Peyer's patch (tissue), 4 donors: ENCODE measurements at regions not wholly inside any gene's neighbourhood (a gene's known extent, or its start where the extent isn't known, plus 50 kb on each side); places are given as distances from the start of the nearest gene placed in this dataset.

Source experiments
- DNase-seq, 3 donors: peaks; one replicate each; pipeline ENCODE4 v3.0.0-alpha.2; 2017 to 2019
- H3K27ac ChIP-seq, 4 donors: fragments of 200-600 bp; sonication (generic); one replicate each; pipeline ENCODE4 v1.5.1; 2016 to 2019
- H3K27me3 ChIP-seq, 2 donors: fragments of 200-600 bp; sonication (generic); one replicate each; pipeline ENCODE4 v1.5.1; 2019
- H3K36me3 ChIP-seq, 3 donors: fragments of 200-600 bp; sonication (generic); one replicate each; pipeline ENCODE4 v1.5.1; 2016 to 2019
- H3K4me1 ChIP-seq, 4 donors: fragments of 200-600 bp; sonication (generic); one replicate each; pipeline ENCODE4 v1.5.1; 2016 to 2019
- H3K4me3 ChIP-seq, 4 donors: fragments of 200-600 bp; sonication (generic); 1 replicate in 3 of 4; 2 replicates in 1 of 4; pipeline ENCODE4 v1.5.1; 2016 to 2019; ENCODE audit warnings: mild to moderate bottlenecking in 1 of 4
- H3K9me3 ChIP-seq, 4 donors: fragments of 200-600 bp; sonication (generic); one replicate each; pipeline ENCODE4 v1.5.1; 2016 to 2019; ENCODE audit warnings: mild to moderate bottlenecking in 1 of 4
- POLR2A ChIP-seq, 2 donors: fragments of 450-650 bp; IDR thresholded peaks; one replicate each; pipeline ENCODE4 v1.5.1; 2017; ENCODE audit warnings: antibody characterized with exemption in 2 of 2, mild to moderate bottlenecking in 2 of 2, moderate library complexity in 2 of 2
- TF ChIP-seq, protein P1 (sequence below), 6 experiments: fragments of 450-650 bp in 4 of 6; fragments of 200-600 bp in 2 of 6; sonication (generic) in 1 of 6; IDR thresholded peaks; one replicate each; pipeline ENCODE4 v1.5.1; 2017 to 2019; ENCODE audit warnings: antibody characterized with exemption in 6 of 6, mild to moderate bottlenecking in 3 of 6, moderate library complexity in 1 of 6

DNA sequence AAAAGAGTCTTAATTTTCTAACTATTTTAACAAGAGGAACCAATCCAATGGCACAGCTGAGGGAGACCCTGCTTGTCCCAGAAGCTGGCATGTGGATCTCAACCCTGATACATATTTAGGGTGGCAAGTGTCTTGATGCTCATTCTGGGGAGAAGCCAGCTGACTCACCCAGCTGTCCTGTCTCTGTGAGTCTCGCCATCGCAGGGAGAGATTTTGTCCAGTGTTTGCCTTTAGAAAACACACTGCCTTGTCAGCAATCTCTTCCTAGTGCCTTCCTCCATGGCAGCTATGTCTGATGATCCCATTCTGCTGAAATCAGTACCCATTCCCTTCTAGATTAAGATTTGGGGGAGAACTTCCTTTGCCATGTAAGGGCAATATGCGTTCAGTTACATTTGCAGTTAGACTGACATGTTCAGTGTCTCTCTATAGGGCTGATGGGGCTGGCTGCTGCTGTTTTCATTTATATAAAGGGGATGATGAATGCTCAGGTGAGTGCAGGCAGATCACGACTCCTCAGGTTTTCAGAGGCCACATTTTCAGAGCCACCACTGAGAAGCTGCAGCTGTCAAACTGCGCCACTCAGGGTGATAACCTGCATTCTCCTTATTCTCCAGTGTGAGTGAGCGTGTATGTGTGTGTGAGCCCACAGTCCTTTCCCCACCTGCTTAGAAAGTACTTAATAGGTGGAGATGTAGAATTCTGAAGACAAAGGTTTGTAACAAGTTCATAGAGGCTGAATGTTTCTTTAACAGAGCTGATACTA is 217.0 kb downstream of the GAS1 start:
- Histone ChIP-seq H3K9me3 (no peaks in the 10 kb centered on the region), H3K36me3 (no peaks in the 10 kb centered on the region)
- DNase-seq: no peak

DNA sequence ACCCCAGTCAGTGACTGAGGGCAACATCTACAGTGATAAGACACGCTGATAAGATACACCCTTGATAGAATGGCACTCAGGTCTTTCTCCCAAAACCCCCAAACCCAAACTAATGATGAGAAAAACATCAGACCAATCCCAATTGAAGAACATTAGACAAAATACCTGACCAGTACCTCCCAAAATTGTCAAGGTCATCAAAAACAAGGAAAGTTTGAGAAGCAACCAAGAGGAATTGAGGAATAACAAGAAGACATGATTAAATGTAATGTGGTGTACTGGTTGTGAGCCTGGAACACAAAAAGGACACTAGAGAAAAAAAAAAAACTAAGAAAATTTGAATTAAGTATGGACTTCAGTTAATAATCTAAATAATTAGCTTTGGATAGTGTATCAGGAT is 222.8 kb downstream of the GAS1 start:
- no peak overlapping the region for H3K4me3 ChIP-seq
- DNase-seq: no peak
- no peaks in the 10 kb centered on the region for H3K9me3 ChIP-seq
- H3K27me3 ChIP-seq: no peaks in the 10 kb centered on the region
- no peaks in the 10 kb centered on the region for H3K4me1 ChIP-seq
- no peak overlapping the region for H3K27ac ChIP-seq
- H3K36me3 ChIP-seq: no peaks in the 10 kb centered on the region
- TF ChIP-seq, protein P1, sequence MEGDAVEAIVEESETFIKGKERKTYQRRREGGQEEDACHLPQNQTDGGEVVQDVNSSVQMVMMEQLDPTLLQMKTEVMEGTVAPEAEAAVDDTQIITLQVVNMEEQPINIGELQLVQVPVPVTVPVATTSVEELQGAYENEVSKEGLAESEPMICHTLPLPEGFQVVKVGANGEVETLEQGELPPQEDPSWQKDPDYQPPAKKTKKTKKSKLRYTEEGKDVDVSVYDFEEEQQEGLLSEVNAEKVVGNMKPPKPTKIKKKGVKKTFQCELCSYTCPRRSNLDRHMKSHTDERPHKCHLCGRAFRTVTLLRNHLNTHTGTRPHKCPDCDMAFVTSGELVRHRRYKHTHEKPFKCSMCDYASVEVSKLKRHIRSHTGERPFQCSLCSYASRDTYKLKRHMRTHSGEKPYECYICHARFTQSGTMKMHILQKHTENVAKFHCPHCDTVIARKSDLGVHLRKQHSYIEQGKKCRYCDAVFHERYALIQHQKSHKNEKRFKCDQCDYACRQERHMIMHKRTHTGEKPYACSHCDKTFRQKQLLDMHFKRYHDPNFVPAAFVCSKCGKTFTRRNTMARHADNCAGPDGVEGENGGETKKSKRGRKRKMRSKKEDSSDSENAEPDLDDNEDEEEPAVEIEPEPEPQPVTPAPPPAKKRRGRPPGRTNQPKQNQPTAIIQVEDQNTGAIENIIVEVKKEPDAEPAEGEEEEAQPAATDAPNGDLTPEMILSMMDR (IDR thresholded peaks at IDR 0.05): no peak
- no peak for TF ChIP-seq POLR2A (IDR thresholded peaks at IDR 0.05)

More for the DNA sequence above, 217.0 kb downstream of the GAS1 start:
- Histone ChIP-seq H3K27me3 (no peaks in the 10 kb centered on the region), H3K4me1 (no peaks in the 10 kb centered on the region), H3K27ac (no peak overlapping the region), H3K4me3 (no peak overlapping the region)
- TF ChIP-seq, protein P1 (IDR thresholded peaks at IDR 0.05): no peak
- TF ChIP-seq POLR2A (IDR thresholded peaks at IDR 0.05): no peak

DNA sequence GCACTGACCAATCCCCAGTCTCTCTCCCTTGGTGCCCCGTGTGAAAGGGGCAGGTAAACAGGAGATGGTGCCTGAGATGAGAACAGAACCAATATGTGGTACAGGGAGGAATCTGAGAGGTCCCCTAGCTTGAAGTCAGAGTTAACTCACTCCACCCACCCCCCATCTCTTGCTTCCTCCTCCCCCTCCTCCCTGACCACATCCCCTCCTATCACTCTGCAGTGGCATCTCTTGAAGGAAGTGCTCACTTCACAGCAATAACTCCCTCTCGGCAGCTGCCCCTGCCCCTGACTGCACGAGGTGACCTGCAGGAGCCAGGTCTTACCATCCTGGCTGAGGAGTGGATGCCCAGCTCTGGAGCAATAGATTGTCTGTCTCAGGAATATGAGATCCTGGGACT is 224.0 kb downstream of the GAS1 start:
- Histone ChIP-seq H3K9me3 (no peaks in the 10 kb centered on the region), H3K36me3 (no peaks in the 10 kb centered on the region), H3K4me1 (no peaks in the 10 kb centered on the region), H3K27ac (no peak overlapping the region), H3K27me3 (no peaks in the 10 kb centered on the region), H3K4me3 (no peak overlapping the region)
- DNase-seq: no peak
- no peak for TF ChIP-seq POLR2A (IDR thresholded peaks at IDR 0.05)
- TF ChIP-seq, protein P1 (IDR thresholded peaks at IDR 0.05): no peak

DNA sequence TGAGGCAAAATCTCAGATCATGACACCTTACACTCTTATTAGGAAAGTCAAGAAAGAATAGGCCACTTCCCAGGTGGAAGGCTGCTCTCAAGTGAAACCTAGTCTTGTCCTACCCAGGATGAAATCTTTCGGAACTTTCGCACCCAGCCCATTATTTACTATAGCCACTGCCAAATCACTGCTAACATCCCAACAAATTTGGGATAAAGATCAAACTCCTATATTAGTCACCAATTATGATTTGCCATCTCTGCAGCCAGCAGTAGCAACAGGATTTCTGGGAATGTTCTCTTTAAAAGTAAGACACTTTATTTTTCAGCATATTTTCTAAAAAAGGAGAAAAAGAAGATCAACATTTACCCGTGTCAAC is 224.6 kb downstream of the GAS1 start:
- H3K27me3 ChIP-seq: no peaks in the 10 kb centered on the region
- peak overlapping the region in 1 of 4 donors; percentile 33 for H3K27ac ChIP-seq
- no peak overlapping the region for H3K4me3 ChIP-seq
- no peak for DNase-seq
- H3K4me1 ChIP-seq: no peaks in the 10 kb centered on the region
- TF ChIP-seq POLR2A (IDR thresholded peaks at IDR 0.05): no peak
- TF ChIP-seq, protein P1 (IDR thresholded peaks at IDR 0.05): no peak
- no peaks in the 10 kb centered on the region for H3K9me3 ChIP-seq
- no peaks in the 10 kb centered on the region for H3K36me3 ChIP-seq

DNA sequence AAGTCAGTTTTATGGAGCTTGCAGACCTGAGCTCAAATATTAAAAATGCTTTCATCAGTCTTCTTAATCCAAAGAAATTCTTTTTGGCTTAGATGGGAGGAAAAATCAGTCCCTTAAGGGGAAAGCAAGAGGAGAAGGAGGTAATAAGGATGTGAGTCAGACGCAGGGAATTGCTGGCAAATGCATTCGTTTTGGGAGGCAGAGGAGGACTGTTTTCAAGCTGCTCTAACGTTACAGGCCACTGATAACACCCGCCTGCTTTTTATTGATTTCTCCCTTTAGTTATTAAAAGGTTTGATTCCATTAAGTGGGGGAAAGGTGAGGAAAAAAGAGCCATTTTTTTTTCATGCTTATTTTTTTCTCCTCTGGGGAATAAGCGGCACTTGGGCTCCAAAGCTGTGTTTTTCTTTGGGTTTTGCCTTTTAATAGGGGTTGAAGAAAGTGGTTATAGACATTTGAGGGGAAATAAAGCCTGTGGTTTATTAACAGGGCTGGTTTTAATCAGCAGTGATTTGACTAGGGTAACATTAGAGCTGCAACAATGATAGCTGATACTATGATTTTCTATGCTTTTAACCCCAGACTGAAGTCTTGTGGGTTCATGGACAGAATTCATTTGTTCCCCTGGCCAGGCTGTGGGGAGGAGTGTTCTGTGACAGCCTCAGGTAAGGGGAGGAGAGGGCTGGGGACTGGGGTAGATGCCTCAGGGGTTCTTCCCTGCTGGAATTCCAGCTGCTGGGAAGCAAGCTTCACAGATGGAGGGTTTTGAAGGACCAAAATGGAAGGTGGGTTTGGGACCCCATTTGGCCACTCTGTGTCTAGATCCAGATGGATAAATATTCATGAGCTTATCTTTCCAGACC is 225.2 kb downstream of the GAS1 start:
- no peak overlapping the region for H3K4me3 ChIP-seq
- H3K27ac ChIP-seq: peak overlapping the region in 1 of 4 donors; percentile 33
- no peaks in the 10 kb centered on the region for H3K27me3 ChIP-seq
- TF ChIP-seq, protein P1 (IDR thresholded peaks at IDR 0.05): no peak
- no peak for TF ChIP-seq POLR2A (IDR thresholded peaks at IDR 0.05)
- no peaks in the 10 kb centered on the region for H3K36me3 ChIP-seq
- no peaks in the 10 kb centered on the region for H3K9me3 ChIP-seq
- H3K4me1 ChIP-seq: no peaks in the 10 kb centered on the region
- DNase-seq: no peak
